GM18505 (cell line): ENCODE measurements at regions not wholly inside any gene's neighbourhood (a gene's known extent, or its start where the extent isn't known, plus 50 kb on each side); places are given as distances from the start of the nearest gene placed in this dataset.

Source experiments
- ATAC-seq: cut with Tn5 transposase; IDR thresholded peaks from one replicate; pipeline ENCODE4 v1.9.1; 2021; ENCODE audit not compliant: unreplicated experiment
- POLR2A ChIP-seq: IDR thresholded peaks from 4 replicates; pipeline ENCODE4 v1.6.1; 2011; ENCODE audit warnings: borderline replicate concordance; ENCODE audit not compliant: insufficient read depth, insufficient read length; ENCODE audit errors: extremely low read depth

GRCh38 chr2:20563833-20564232, 87.1 kb downstream of the HS1BP3 start:
- no peak for TF ChIP-seq POLR2A
- ATAC-seq: no peak

- ATAC-seq: no peak
- TF ChIP-seq POLR2A: no peak
These were observed 85.7 kb downstream of the HS1BP3 start for GRCh38 chr2:20565101-20565622.

GRCh38 chr2:20565623-20566236, 85.2 kb downstream of the HS1BP3 start:
- ATAC-seq: no peak
- TF ChIP-seq POLR2A: no peak

- no peak for ATAC-seq
- no peak for TF ChIP-seq POLR2A
These were observed 84.6 kb downstream of the HS1BP3 start for GRCh38 chr2:20566331-20566730.

GRCh38 chr2:20567159-20567925, 83.6 kb downstream of the HS1BP3 start:
- no peak for TF ChIP-seq POLR2A
- no peak for ATAC-seq
